Right ventricle myocardium superior (tissue), 1 donor: ENCODE measurements at regions not wholly inside any gene's neighbourhood (a gene's known extent, or its start where the extent isn't known, plus 50 kb on each side); places are given as distances from the start of the nearest gene placed in this dataset.

Experiments used
- ATAC-seq: fragments of 200-7000 bp; cut with Tn5 transposase; one replicate; pipeline ENCODE4 v1.9.1; 2020; ENCODE audit warnings: mild to moderate bottlenecking; ENCODE audit not compliant: poor library complexity
- DNase-seq: peaks from one replicate; pipeline ENCODE4 v3.0.0-alpha.2; 2020
- intact Hi-C: fragments of 100-400 bp; cut with DNase I; formaldehyde crosslinking; loops from one replicate; pipeline ENCODE4 v1.11.2; 2022
- donor health status: DM: no; HTN: yes; CAD: no; lungs with severe emphysema.

DNA sequence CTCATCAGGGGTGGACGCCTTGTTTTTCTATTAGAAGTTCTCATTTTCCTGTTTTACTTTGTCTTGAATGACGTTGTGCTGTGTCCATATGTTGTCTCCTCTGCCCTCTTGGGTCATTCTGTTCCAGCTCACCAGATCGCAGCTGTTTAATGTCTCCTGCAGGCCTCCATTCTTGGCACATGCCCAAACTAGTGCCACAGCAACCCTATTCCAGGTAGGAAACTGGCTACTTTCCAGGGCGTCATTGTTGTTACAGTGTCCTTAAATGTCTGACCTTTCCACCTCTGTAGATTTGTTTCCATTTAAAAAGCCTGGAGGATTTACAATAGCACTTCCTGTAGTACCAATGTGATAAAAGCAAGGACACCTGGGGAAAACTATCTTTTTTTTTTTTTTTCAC lies 500.7 kb downstream of the METTL4 start:
- intact Hi-C loops: no loop called here

DNA sequence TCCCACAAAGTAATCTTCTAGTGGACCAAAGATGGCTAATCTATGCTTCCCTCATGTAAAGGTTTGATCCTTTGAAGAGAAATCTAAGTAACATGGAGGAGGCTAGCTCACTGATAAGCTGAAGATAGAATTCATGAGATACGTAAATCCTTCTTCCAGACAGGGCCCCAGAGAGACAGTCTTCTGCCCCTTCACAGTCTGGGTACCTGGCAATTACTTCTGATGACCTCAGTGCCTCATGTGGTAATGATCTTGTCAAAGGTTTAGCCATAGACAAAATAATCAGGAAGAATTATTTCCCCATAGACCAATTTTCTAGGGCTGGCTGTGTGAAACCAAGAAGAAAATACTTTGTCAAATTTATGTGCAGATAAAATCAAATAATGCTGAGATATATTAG lies 495.8 kb downstream of the METTL4 start:
- DNase-seq: no peak
- ATAC-seq: no peak
- intact Hi-C loops: no loop called here

More for the DNA sequence above, 500.7 kb downstream of the METTL4 start:
- ATAC-seq (no peak), DNase-seq (no peak)

DNA sequence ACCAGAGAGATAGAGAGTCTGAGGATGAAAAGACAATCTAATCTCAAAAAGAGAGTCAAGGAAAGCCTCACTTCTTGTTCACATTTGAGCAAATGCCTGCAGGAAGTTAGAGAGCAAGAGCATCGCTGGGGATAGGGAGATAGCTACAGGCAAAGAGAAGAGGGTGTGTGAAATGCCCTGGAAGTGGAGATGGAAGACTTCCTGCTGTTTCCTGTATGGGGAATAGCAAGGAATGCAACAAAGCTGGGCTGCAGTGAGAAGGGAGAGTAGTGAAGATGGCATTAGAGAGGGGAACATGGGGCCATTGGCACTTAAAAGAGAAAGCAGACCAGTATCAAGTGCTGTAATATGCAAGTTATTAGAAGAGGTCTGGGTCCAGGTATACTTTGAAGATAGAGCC lies 488.6 kb downstream of the METTL4 start:
- intact Hi-C loops: loop anchor here (5.0 kb wide), 1 partner anchor 495 kb away; no protein-coding TSS in a partner anchor
- DNase-seq (no peak), ATAC-seq (no peak)

DNA sequence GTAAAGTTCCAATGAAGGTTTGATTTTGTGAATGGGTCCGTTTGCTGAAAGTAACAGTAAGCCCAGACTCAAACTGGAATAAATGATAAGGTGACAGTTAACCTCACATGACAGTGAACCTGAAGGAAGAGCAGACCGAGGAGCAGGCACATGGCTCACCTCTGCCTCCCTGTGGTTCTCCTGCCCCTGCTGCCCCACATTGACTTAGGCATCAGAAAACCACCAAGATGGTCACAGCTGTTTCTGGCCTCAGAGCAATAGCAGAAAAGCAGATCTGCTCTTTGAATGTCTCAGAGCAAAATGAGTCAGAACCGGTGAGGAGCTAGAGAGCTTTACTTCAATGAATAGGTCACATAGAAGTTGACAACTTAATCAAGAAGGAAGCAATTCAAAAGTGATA lies 487.6 kb downstream of the METTL4 start:
- DNase-seq (no peak), ATAC-seq (no peak)

DNA sequence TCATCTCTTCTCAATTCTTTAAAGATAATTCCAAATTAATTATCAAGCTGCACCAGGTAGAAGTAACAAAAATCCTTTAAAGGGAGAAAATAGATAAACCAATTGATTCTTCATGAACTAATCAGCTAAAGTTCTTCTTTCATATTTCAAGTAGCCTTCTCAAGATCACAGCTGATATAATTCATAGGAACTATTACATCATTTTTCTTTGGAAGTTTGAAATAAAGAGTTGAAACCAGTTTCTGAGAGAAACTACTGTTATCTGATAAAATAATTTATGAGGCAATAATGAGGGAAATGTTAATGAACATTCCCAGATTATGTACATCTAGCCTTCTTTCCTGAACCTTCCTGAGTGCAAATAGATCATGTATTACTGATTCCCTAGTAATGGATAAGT lies 484.9 kb downstream of the METTL4 start:
- intact Hi-C loops: no loop called here
- no peak for DNase-seq
- ATAC-seq: no peak

More for the DNA sequence above, 487.6 kb downstream of the METTL4 start:
- intact Hi-C loops: loop anchor here (5.0 kb wide), 1 partner anchor 496 kb away; no protein-coding TSS in a partner anchor

DNA sequence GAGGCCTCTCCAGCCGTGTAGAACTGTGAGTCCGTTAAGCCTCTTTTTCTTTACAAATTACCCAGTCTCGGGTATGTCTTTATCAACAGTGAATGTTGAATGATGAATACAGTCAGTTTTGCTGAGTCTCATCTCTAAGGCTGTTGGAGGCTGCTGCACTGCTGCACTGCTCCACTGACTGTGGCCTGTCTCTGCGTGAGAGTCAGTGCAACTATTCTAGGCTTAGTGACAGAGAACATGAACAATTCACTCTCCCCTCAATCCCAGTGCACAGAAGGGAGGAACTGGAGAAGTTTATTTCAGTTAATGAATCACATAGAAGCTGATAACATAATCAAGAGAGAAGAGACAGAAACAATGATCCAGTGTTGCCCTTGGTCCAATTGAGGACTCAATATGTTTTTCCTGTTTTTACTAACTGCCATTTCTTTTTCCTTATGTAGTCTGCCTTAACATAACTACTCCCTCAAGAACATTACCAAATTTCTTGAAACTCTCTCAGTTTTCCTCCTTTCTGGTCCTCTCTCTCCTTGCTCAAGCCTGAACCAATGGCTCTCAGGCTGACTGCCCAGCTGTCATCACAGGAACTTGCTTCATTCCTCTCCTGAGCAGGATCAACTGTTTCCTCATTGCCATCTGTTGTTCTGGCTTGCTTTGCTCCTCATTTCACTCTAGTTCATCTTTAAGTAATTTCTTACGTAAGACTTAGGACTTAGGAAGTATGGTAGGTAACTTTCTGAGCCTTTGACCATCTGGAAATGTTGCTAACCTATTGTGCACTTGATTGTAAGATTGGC lies 483.2 kb downstream of the METTL4 start:
- DNase-seq (peak; percentile 74), ATAC-seq (peak; percentile 97)
- intact Hi-C loops: no loop called here

DNA sequence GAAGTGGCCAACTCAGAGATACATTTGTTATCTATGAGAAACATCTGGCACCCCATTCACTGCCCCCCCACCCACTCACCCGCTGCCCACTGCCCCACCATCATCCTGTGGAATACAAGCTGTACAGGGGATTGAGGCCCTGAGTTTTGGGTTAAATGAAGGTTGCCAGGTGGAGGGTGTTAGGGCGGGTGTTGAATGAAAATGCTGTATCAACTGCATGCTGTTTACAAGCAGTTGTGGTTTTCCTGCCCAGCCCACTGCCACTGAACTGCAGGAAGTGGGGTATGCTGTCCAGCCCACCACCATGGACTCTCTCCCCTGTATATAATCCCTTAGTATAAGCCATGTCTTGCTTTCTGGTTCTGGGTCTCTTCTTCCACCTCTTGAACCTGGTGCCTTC lies 481.9 kb downstream of the METTL4 start:
- DNase-seq: no peak
- no peak for ATAC-seq
- intact Hi-C loops: no loop called here

DNA sequence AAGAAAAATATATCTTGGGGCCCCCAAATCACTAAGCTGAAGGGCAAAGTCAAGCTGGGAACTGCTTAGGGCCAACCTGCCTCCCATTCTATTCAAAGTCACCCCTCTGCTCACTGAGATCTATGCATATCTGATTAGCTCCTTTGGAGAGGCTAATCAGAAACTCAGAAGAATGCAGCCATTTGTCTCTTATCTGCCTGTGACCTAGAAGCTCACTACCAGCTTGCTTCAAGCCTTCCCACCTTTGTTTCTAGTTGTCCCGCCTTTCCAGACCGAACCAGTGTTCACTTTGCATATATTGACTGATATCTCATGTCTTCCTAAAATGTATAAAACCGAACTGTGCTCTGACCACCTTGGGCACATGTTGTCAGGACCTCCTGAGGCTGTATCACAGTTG lies 479.4 kb downstream of the METTL4 start:
- intact Hi-C loops: no loop called here
- no peak for ATAC-seq
- no peak for DNase-seq

DNA sequence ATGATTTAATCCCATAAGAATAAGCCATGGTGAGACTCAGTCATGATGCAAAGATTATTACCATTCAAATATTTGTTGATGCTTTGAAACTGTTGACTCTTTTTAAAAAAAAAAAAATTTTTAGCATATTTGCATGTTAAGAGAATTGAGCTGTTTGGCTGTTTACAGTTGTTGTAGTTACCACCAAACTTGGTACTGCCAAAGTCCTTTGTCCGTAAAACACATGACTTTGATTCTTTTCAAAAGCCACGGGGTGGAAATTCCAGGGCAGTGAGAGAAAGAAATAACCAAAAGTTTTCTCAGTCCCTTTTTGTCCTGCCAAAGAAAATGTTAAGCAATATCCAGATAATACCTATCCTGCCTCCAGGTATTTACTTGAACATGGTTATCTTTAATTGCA lies 474.8 kb downstream of the METTL4 start:
- intact Hi-C loops: no loop called here
- ATAC-seq: no peak

DNA sequence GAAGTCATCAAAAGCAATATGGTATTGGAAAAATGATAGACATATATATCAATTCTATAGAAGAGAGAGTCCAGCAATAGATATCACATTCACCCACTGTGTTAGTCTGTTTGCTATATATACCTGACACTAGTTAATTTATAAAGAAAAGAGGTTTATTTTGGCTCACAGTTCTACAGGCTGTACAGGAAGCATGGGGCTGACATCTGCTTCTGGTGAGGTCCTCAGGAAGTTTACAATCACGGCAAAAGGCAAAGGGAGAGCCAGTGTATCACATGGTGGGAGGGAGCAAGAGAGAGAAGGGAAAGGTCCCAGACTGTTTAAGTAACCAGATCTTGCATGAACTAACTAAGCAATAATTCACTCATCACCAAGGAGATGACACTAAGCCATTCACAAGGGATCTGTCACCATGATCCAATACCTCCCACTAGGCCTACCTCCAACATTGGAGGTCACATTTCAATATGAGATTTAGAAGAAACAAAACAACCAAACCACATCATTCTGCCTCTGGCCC lies 470.6 kb downstream of the METTL4 start:
- DNase-seq (no peak), ATAC-seq (no peak)
- intact Hi-C loops: loop anchor here (10.0 kb wide), 1 partner anchor 124 kb away; no protein-coding TSS in a partner anchor

More for the DNA sequence above, 474.8 kb downstream of the METTL4 start:
- no peak for DNase-seq

DNA sequence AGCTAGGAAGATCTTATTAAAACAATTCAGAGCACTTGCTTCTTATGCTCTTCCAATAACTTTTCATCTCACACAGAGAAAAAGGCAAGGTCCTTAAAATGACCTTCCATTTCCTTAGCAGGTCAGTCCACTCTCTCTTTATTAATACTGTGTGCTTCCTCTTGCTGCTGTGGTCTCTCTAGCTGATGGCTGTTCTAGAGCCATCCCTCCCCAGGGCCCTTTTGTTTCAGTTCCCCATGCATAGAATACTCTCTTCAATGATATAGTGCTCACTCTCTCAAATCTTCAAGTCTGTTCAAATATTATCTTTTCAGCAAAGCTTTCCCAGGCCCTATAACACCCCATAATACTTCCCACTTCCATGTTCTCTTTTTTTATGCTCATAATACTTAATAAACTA lies 469.3 kb downstream of the METTL4 start:
- ATAC-seq (no peak), DNase-seq (no peak)
- intact Hi-C loops: loop anchor here (10.0 kb wide), 1 partner anchor 123 kb away; no protein-coding TSS in a partner anchor

DNA sequence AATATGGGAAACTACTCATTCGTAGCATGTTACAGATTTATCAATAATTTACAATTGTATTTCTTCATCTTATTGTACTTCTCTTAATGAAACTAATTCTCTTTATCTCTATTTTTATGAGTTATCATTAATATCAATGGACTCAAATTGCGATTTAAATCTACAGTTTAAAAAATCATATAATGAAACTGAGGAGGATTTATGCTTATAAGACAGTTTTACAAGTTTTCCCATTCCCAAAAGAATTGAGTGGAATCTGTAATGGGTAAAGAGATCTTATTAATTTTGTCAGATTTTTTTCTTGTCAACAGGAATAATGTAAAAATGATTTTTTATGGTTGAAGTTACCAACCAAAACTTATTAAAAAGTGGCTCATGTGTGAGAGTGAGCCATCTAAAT lies 468.0 kb downstream of the METTL4 start:
- intact Hi-C loops: loop anchor here (10.0 kb wide), 1 partner anchor 122 kb away; no protein-coding TSS in a partner anchor
- DNase-seq (no peak), ATAC-seq (no peak)

DNA sequence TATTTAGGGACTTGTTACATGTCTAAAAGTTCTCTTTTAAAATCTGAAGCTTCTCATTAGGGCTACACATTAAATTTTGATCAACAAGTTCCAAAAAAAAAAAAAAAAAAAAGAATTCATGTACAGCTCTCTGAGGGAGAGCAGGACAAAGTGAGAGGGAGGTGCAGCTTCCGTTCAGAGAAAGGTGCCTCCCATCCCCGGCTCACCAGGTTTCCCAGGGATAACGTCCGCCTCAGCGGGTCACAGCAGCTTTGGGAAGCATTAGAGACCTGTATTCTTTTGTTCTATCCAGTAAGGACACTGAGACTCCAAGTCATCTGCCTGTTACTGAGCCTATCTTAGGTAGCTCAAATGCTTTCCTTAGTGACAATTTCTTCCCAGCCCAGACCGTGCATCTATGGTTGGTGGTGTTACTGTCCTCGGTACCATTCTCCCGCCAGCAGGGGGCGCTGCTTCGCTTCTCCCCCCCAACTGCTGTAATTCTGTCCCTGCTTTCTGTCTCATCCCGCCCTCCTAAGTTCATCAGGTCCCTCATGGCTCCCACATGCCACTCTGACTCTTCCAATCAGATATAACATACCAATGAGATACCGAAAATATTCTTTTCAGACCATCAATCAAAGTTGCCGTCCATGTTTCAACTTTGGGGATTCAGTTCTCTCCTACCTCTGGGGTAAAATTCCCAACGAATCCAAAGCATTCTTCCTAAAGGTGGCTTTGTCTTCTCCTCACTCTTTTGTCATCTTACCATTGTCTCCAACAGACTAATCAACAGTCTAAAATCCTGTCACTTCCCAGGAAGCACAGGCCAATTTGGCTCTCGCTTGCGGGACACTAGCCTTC lies 466.5 kb downstream of the METTL4 start:
- DNase-seq (peak; percentile 57), ATAC-seq (peak; percentile 78)
- intact Hi-C loops: loop anchor here (5.0 to 10.0 kb wide), 2 partner anchors 120 to 437 kb away; no protein-coding TSS in a partner anchor

DNA sequence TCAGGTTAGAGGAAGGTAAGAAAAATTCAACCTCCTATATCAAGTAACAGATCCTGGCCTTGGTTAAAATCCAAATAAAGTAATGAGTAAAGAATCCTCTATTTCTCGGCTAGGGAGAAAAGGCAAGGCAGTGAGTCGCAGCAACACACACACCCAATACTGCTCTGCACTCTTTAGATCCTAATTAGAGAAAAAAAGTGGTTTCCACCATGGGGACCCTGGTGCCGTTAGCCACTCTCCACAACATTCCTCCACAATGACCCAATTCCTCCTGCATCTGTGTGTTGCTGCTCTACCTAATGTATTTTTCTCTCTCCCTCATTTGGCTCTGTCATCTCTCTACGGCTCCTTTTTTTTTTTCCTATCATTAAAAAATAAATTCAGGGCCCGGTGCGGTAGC lies 462.7 kb downstream of the METTL4 start:
- no peak for DNase-seq
- intact Hi-C loops: loop anchor here (5.0 to 10.0 kb wide), 2 partner anchors 116 to 434 kb away; no protein-coding TSS in a partner anchor
- ATAC-seq: no peak

DNA sequence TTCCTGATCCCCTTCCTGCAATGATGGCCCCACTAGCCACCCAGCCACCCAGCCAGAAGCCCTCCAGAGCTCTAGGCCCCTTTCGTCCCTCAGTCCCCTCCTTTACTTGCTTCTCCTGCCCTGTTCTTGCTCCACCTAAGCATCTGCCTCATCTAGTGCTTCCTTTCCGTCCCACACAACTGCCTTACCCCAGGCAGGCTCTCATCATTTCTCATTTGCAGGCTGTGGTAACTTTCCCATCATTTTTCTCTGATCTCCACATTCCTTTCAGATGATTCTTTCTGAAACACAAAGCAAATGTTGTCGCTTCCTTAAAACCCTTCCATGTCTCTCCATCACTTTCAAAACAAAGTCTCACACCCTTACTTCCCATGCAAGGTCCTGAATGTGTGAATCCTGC lies 459.8 kb downstream of the METTL4 start:
- no peak for ATAC-seq
- intact Hi-C loops: no loop called here
- no peak for DNase-seq

DNA sequence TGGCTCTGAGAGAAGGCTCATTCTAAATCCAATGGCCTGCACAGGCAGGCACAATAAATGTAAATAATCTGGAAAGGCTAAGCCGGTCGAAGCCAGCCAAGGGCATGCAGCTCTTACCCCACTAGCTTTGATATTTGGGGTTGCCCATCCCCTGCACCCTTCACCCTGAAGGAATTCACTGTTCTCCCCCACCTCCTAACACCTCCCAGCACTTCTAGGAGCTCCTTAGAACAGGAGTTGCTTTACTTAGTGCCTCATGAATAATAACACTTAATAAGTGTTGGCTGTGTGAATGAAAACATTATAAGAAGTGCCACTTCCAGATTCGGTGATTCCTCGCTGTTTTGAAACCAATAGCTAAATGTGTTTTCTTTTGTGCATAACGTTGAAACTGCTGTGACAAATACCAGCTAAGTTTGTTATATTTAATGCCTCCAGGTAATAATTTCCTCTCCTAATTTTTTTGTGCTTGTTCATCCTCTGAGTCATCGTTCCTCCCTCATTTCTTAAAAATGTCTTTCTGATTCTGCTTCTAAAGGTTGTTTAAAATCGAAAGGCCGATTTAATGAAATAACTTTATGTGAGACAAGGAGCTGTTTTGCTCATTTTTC lies 458.8 kb downstream of the METTL4 start:
- no peak for DNase-seq
- intact Hi-C loops: no loop called here
- no peak for ATAC-seq

DNA sequence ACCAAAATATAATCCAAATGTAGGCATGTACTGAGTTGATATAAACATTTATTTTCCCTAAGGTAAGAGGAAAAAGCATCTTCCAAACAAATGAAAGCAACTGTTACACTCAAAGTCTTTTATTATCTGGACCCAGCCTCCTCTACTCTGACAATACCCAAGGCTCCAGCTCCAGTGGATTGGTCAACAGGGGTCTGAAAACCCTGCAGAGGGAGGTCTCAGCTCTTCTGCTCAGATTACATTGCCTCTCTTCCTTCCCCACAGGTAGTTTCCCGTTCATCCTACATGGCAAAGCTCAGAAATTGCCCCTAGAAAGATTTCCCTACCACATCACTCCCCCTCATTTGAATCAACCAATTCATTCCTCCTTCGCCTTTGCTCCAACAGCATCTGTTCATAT lies 457.0 kb downstream of the METTL4 start:
- intact Hi-C loops: no loop called here
- ATAC-seq: no peak
- DNase-seq: no peak

DNA sequence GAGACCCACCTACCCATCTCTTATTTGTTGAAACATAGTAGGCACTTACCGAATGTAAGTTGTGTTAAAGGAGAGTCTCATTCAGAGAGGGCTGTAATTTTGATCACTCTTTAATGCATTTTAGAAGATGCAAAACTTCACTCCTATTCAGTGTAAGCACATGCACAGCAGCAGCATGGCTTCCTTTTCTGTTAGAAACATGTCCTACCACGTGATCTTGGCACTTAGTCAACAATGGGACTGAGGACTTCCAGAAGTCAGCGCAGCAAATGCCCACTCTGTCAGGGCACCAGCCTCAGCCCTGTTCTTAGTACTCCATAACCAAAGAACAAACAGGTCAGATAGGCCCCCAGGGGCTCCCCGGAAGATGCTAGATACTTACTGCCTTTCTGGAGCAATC lies 456.5 kb downstream of the METTL4 start:
- intact Hi-C loops: no loop called here
- DNase-seq: no peak
- ATAC-seq: no peak

DNA sequence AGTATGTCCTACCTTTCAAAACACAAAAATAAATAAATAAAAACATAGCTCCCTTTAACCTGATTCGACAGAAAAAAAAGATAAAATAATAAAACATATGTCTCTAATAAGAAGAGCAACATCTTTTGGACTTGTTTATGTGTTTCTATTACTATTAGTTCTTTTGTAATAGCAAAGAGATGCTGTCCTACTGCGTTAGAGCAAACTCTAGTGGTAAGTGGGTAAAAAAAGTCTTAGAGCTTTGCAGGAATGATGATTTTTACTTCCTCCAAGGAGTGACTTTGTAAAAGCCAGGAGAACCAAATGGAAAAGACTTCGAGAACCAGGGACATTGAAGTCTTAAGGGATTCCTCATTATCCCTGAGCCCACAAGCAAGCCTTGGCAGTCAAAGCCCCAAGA lies 450.1 kb downstream of the METTL4 start:
- ATAC-seq (no peak), DNase-seq (no peak)
- intact Hi-C loops: no loop called here
